ENCODE measurements at regions not wholly inside any gene's neighbourhood (a gene's known extent, or its start where the extent isn't known, plus 50 kb on each side); places are given as distances from the start of the nearest gene placed in this dataset.

DNA sequence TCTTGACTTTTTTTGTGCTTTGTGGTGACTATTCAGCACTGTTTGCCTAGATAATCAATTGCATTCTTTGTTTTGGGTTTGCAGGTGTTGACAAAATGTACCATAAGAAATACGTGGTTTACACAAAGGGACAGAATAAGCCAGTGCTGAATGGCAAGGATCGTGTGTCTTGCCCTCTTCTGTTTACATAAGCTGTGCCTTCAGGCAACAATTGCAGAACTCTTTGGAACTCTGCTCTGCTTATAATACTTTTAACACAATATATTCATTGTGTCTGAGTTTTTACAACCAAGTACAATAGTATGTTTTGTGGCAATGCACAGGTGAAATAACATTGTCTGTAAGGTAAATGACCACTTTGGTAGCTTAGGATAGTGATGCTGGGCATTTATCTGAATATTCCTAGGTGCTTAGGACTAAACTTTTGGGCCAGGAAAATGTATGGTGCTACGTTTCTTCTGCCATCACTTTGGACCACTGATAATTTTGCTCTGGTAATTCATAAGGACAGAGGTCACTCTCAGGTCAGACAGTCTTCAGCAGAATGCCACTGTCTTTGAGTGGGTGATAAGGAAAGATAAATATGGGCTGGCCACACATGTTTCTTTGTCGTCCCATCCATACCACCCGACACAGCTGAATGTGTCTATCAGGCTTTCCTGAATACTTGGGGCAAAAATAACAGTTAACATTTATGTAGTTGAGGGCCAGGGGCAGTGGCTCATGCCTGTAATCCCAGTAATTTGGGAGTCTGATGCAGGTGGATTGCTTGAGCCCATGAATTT lies 344.6 kb upstream of the IMPG1 start:
- DNase-seq (ENCODE audit: low spot score), result no peak

DNA sequence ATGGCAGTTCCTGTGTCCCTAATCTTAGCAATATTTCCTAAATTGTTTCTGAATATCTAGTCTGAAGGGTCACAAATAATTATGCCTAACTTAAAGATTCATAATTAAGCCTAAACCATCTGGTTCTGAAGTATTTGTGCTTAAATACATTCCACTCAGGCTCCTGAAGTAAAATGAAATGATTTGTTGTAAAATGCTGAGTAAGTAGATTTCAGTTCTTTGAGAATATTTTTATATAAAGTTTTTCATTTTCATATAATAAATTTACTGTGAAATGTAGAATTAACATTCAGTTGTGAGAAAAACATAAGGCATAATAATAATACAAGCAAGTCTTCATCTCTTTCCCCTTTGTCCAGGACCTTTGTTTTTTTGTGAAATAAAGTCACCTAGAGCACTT lies 330.6 kb upstream of the IMPG1 start:
- no peak for DNase-seq (ENCODE audit: low spot score)

DNA sequence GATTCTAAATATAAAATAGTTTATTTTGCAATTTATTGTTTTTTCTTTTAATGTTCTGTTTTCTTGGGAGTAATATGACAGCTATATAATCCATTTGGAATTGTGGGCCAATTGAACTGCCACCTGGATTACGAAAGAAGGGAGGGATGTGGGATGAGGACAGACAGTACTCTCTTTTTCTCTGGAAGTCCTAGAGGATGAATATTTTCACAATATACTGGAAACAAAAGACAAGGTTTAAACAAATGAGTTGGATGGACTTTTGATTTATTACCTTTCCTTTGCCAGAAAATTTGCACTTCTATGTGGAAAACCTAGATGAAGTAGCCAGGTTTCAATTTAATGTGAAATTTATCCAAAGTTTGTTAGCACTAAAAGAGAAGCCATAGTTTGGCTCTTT lies 325.5 kb upstream of the IMPG1 start:
- no peak for DNase-seq (ENCODE audit: low spot score)

DNA sequence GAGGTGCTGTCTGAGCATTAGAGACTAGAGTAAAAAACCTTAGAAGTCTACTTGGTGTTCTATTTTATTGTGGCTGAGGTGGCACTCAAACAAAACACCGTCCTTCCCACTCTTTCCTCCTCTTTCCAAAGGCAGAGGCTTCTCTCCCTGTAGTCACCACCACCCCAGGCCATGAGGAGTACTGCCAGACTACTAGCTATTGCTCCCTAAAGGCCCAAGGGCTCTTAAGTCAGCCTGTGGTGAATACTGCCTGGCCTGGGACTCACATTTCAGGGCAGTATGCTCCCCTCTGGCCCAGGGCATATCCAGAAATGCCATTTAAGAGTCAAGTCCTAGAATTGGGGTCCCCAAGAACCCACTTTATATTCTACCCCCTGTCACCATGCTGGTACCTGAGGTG lies 309.7 kb upstream of the IMPG1 start:
- DNase-seq (ENCODE audit: low spot score), result no peak

DNA sequence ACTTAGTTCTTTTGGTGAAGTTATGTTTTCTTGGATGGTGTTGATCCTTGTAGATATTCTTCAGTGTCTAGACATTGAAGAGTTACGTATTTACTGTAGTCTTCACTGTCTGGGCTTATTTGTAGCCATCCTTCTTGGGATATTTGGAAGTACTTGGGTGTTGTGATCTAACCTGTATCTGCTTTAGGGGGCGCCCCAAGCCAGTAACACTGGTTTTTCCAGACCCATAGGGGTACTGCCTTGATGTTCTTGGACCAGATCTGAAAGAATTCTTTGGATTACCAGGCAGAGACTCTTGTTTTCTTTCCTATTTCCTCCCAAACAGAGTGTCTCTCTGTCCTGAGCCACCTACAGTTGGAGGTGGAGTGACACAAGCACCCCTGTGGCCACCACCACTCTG lies 309.1 kb upstream of the IMPG1 start:
- DNase-seq (ENCODE audit: low spot score), result no peak

DNA sequence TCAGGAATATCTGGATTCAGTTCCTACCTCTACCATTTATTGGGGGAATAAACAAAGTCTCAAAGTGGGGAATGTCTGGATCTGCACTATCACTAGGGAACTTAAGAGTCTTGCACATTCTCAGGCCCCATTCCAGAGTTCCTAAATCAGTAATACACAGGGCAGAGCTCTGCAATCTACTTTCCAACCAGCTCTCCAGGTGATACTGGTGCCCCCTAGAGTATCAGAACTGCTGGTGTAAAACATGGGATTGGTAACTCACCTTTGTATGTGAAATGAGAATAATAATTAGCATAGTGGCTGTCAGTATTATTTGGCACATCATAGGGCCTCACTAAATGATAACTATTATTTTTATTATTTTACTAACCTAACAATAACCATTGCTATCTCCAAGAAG lies 278.8 kb upstream of the IMPG1 start:
- DNase-seq (ENCODE audit: low spot score), result no peak

DNA sequence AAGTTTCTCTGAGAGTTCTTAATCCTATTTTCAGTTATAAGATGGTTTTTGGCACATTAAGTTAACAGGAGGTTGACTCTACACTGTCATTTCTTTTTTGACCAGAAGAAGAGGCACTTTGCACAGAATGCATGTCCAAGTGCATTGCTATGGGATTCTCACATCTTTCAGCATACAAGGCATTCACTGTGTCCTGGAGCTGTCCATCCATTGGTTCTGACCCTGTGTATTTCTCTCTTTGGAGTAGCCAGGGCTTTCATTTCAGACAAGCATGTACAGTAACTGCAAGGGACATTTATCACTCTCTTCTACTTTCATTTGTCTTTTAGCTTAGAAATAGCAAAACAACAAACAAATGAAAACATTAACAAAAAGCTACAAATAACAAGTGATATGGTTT lies 275.1 kb upstream of the IMPG1 start:
- no peak for DNase-seq (ENCODE audit: low spot score)

DNA sequence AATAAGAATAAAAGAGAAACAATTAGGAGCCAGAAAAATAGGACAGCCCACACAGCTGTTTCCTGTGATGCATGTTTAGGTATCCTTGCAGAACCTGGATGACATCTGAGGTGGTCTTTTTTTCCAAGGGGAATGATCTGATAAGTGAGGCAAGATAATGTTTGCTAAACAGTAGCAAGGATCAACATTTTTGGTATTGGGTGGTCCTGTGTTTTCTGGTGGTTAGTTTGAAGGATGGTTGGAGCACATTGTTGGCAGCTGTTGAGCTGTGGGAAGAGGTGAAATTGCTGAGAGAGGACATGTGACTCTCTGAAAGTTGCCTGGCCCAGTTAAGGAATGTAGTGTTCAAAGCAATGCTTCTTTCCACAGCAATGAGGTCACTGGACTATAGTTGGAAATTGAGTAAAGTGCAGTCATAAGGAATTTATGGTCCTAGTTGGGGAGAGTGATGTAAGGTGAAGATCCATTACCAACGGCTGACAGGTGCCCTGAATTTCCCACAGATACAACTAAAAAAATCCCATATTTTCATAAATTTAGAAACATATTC lies 270.2 kb upstream of the IMPG1 start:
- no peak for DNase-seq (ENCODE audit: low spot score)

DNA sequence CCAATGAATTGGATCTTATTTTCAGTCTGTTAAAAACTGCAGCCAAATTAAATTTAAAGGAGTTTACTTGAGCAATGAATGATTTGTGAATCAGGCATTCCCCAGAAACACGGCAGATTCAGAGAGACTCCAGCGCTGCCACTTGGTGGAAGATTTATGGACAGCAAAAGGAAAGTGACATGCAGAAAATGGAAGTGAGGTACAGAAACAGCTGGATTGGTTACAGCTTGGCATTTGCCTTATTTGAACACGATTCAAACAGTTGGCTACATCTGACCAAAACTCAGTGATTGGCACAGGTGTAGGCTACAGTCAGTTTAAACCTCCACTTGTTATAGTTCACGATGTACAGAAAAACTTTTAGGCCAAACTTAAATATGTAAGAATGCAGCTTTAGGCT lies 257.6 kb upstream of the IMPG1 start:
- no peak for DNase-seq (ENCODE audit: low spot score)

DNA sequence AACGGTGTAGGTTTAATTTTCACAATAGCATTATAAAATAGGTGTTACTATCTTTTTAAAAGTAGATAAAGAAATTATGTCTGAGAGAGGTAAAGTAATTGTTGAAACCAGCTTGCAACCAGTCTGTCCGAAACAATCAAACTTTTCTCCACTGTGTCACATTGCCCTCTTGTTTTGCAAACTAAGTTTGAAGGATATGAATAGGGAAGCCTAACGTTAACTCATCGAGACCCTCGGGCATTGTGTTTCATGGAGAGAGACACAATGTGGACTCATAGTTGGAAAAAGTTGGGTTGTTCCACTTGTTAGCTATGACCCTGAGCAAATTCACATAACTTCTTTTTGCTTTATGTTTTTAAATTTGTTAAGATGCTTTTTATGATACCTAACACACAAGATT lies 254.4 kb upstream of the IMPG1 start:
- no peak for DNase-seq (ENCODE audit: low spot score)
